BLaER1 (cell line): ENCODE measurements at regions not wholly inside any gene's neighbourhood (a gene's known extent, or its start where the extent isn't known, plus 50 kb on each side); places are given as distances from the start of the nearest gene placed in this dataset.

Experiments used
- H3K27ac ChIP-seq: shearing (Covaris generic); formaldehyde crosslinking; 2 replicates; pipeline ENCODE4 v1.8.1; 2022
- H3K27me3 ChIP-seq: shearing (Covaris generic); formaldehyde crosslinking; 2 replicates; pipeline ENCODE4 v1.8.1; 2022
- H3K36me3 ChIP-seq: shearing (Covaris generic); formaldehyde crosslinking; 2 replicates; pipeline ENCODE4 v1.8.1; 2022
- H3K4me1 ChIP-seq: shearing (Covaris generic); formaldehyde crosslinking; 2 replicates; pipeline ENCODE4 v1.8.1; 2022
- H3K4me2 ChIP-seq: shearing (Covaris generic); formaldehyde crosslinking; 2 replicates; pipeline ENCODE4 v1.8.1; 2022
- H3K4me3 ChIP-seq: shearing (Covaris generic); formaldehyde crosslinking; 2 replicates; pipeline ENCODE4 v1.8.1; 2022
- H3K9ac ChIP-seq: shearing (Covaris generic); formaldehyde crosslinking; 2 replicates; pipeline ENCODE4 v1.8.1; 2022
- H3K9me3 ChIP-seq: shearing (Covaris generic); formaldehyde crosslinking; 2 replicates; pipeline ENCODE4 v1.8.1; 2022
- H4K20me1 ChIP-seq: shearing (Covaris generic); formaldehyde crosslinking; 2 replicates; pipeline ENCODE4 v1.8.1; 2022
- Cebpa-rat ChIP-seq: shearing (Covaris generic); IDR thresholded peaks from 2 replicates; pipeline ENCODE4 v1.8.1; 2022

GRCh38 chrX:121102101-121102500 lies 54.7 kb downstream of the GLUD2 start:
- no peaks in the 10 kb centered on the region for H3K27me3 ChIP-seq
- H3K36me3 ChIP-seq: no peaks in the 10 kb centered on the region
- no peak overlapping the region for H3K4me3 ChIP-seq
- no peaks in the 10 kb centered on the region for H3K9me3 ChIP-seq
- no peak overlapping the region for H3K27ac ChIP-seq
- no peaks in the 10 kb centered on the region for H3K4me1 ChIP-seq
- no peaks in the 10 kb centered on the region for H4K20me1 ChIP-seq
- no peak overlapping the region for H3K4me2 ChIP-seq
- TF ChIP-seq Cebpa-rat: no peak
- H3K9ac ChIP-seq: no peak overlapping the region

- no peak overlapping the region for H3K4me2 ChIP-seq
- no peak for TF ChIP-seq Cebpa-rat
Observed at GRCh38 chrX:121103381-121103780, 56.0 kb downstream of the GLUD2 start.

GRCh38 chrX:121106484-121107235 lies 59.2 kb downstream of the GLUD2 start:
- Histone ChIP-seq H3K9me3 (peaks cover 4% of the 10 kb centered on the region; the same call in 1 of the 2 replicates), H3K4me1 (no peaks in the 10 kb centered on the region), H3K4me2 (no peak overlapping the region), H3K27me3 (no peaks in the 10 kb centered on the region), H3K36me3 (no peaks in the 10 kb centered on the region), H3K4me3 (no peak overlapping the region), H4K20me1 (no peaks in the 10 kb centered on the region), H3K9ac (no peak overlapping the region), H3K27ac (no peak overlapping the region)
- no peak for TF ChIP-seq Cebpa-rat

More at GRCh38 chrX:121103381-121103780, 56.0 kb downstream of the GLUD2 start:
- Histone ChIP-seq H3K36me3 (no peaks in the 10 kb centered on the region), H4K20me1 (no peaks in the 10 kb centered on the region), H3K27ac (no peak overlapping the region), H3K27me3 (no peaks in the 10 kb centered on the region), H3K4me1 (no peaks in the 10 kb centered on the region), H3K4me3 (no peak overlapping the region), H3K9ac (no peak overlapping the region), H3K9me3 (no peaks in the 10 kb centered on the region)

- Histone ChIP-seq H3K27ac (no peak overlapping the region), H3K4me3 (no peak overlapping the region), H3K9ac (no peak overlapping the region), H3K27me3 (no peaks in the 10 kb centered on the region), H4K20me1 (no peaks in the 10 kb centered on the region), H3K36me3 (no peaks in the 10 kb centered on the region), H3K4me2 (no peak overlapping the region), H3K4me1 (no peaks in the 10 kb centered on the region), H3K9me3 (peaks cover 4% of the 10 kb centered on the region; the same call in 1 of the 2 replicates)
- TF ChIP-seq Cebpa-rat: no peak
Observed at GRCh38 chrX:121109986-121110385, 62.6 kb downstream of the GLUD2 start.

GRCh38 chrX:121110536-121110935 lies 63.1 kb downstream of the GLUD2 start:
- no peak for TF ChIP-seq Cebpa-rat
- Histone ChIP-seq H4K20me1 (no peaks in the 10 kb centered on the region), H3K27ac (no peak overlapping the region), H3K27me3 (no peaks in the 10 kb centered on the region), H3K4me1 (no peaks in the 10 kb centered on the region), H3K36me3 (no peaks in the 10 kb centered on the region), H3K9me3 (peaks cover 4% of the 10 kb centered on the region; the same call in 1 of the 2 replicates), H3K4me3 (no peak overlapping the region), H3K4me2 (no peak overlapping the region), H3K9ac (no peak overlapping the region)

- Histone ChIP-seq H3K9me3 (peaks cover 4% of the 10 kb centered on the region; the same call in 1 of the 2 replicates), H3K36me3 (no peaks in the 10 kb centered on the region), H3K4me2 (no peak overlapping the region), H3K27me3 (no peaks in the 10 kb centered on the region), H3K9ac (no peak overlapping the region), H3K4me3 (no peak overlapping the region), H4K20me1 (no peaks in the 10 kb centered on the region), H3K4me1 (no peaks in the 10 kb centered on the region), H3K27ac (no peak overlapping the region)
- TF ChIP-seq Cebpa-rat: no peak
Observed at GRCh38 chrX:121114691-121115090, 67.3 kb downstream of the GLUD2 start.

GRCh38 chrX:121120690-121121605 lies 73.5 kb downstream of the GLUD2 start:
- Histone ChIP-seq H3K4me1 (no peaks in the 10 kb centered on the region), H3K36me3 (no peaks in the 10 kb centered on the region), H3K27me3 (no peaks in the 10 kb centered on the region), H3K9ac (no peak overlapping the region), H3K27ac (no peak overlapping the region), H3K4me3 (no peak overlapping the region), H3K4me2 (no peak overlapping the region), H3K9me3 (no peaks in the 10 kb centered on the region), H4K20me1 (no peaks in the 10 kb centered on the region)
- TF ChIP-seq Cebpa-rat: no peak

- Histone ChIP-seq H3K4me1 (no peaks in the 10 kb centered on the region), H3K4me3 (no peak overlapping the region), H3K9me3 (no peaks in the 10 kb centered on the region), H4K20me1 (no peaks in the 10 kb centered on the region), H3K27me3 (no peaks in the 10 kb centered on the region), H3K27ac (no peak overlapping the region), H3K9ac (no peak overlapping the region), H3K36me3 (no peaks in the 10 kb centered on the region), H3K4me2 (no peak overlapping the region)
- no peak for TF ChIP-seq Cebpa-rat
Observed at GRCh38 chrX:121122332-121122731, 74.9 kb downstream of the GLUD2 start.

- Histone ChIP-seq H3K9me3 (no peaks in the 10 kb centered on the region), H4K20me1 (no peaks in the 10 kb centered on the region), H3K9ac (no peak overlapping the region), H3K27me3 (no peaks in the 10 kb centered on the region), H3K4me1 (no peaks in the 10 kb centered on the region), H3K27ac (no peak overlapping the region), H3K36me3 (no peaks in the 10 kb centered on the region), H3K4me2 (no peak overlapping the region), H3K4me3 (no peak overlapping the region)
- TF ChIP-seq Cebpa-rat: no peak
Observed at GRCh38 chrX:121128925-121129877, 81.8 kb downstream of the GLUD2 start.
